IMR-90 (cell line): ENCODE measurements at regions not wholly inside any gene's neighbourhood (a gene's known extent, or its start where the extent isn't known, plus 50 kb on each side); places are given as distances from the start of the nearest gene placed in this dataset.

Experiments used
- ATAC-seq: fragments of 200-7000 bp; cut with Tn5 transposase; 2 replicates; pipeline ENCODE4 v1.9.1; 2020; ENCODE audit warnings: low read depth, mild to moderate bottlenecking, moderate library complexity
- BruUV-seq: library from RNA; stranded (reverse); fragments of 400-500 nt; replicated peaks from 2 replicates; lab custom pipeline; 2021; lab: Mats Ljungman, UMichigan
- CTCF ChIA-PET: fragments of 300-600 bp; formaldehyde crosslinking; extraction: SDS; loops from one replicate; lab custom pipeline; 2021; ENCODE audit warnings: antibody characterized with exemption; lab: Yijun Ruan, JAX
- POLR2A ChIA-PET: fragments of 300-600 bp; sonication (Branson Sonifier 250); formaldehyde crosslinking; loops from one replicate; lab custom pipeline; 2022; ENCODE audit warnings: antibody characterized with exemption; ENCODE audit not compliant: unreplicated experiment; lab: Charles Lee
- DNase-seq: peaks from one replicate; pipeline ENCODE4 v3.0.0; 2013
- H2AFZ ChIP-seq: replicated peaks from 2 replicates; pipeline ENCODE3; 2013; ENCODE audit warnings: low read length, mild to moderate bottlenecking; ENCODE audit not compliant: poor library complexity
- H2AK5ac ChIP-seq: 2 replicates; pipeline ENCODE4 v1.6.1; 2013; ENCODE audit warnings: low read depth, low read length, inconsistent platforms
- H2AK9ac ChIP-seq: replicated peaks from 2 replicates; pipeline ENCODE3; 2013; ENCODE audit warnings: mild to moderate bottlenecking, low read depth, low read length, moderate library complexity; ENCODE audit not compliant: poor library complexity
- H2BK120ac ChIP-seq: 2 replicates; pipeline ENCODE4 v1.6.1; 2013; ENCODE audit warnings: low read depth, low read length, inconsistent platforms
- H2BK15ac ChIP-seq: 3 replicates; pipeline ENCODE4 v1.6.1; 2013; ENCODE audit warnings: low read depth, low read length, inconsistent platforms
- H2BK20ac ChIP-seq: 2 replicates; pipeline ENCODE4 v1.6.1; 2013; ENCODE audit warnings: low read depth, mild to moderate bottlenecking, inconsistent platforms, low read length, moderate library complexity
- H2BK5ac ChIP-seq: 2 replicates; pipeline ENCODE4 v1.6.1; 2013; ENCODE audit warnings: mild to moderate bottlenecking, low read depth, low read length, inconsistent platforms; ENCODE audit not compliant: poor library complexity, severe bottlenecking
- H3K14ac ChIP-seq: replicated peaks from 2 replicates; pipeline ENCODE4 v1.6.1; 2013; ENCODE audit warnings: low read depth, low read length, inconsistent platforms
- H3K18ac ChIP-seq: 2 replicates; pipeline ENCODE4 v1.6.1; 2013; ENCODE audit warnings: low read depth, low read length, control low read depth
- H3K23ac ChIP-seq: 2 replicates; pipeline ENCODE4 v1.6.1; 2013; ENCODE audit warnings: low read depth, low read length, inconsistent platforms
- H3K27ac ChIP-seq: 2 replicates; pipeline ENCODE4 v1.5.1; 2013; ENCODE audit warnings: mild to moderate bottlenecking, control low read depth, low read length; ENCODE audit not compliant: insufficient read depth
- H3K27me3 ChIP-seq: 2 replicates; pipeline ENCODE4 v1.6.1; 2013; ENCODE audit warnings: low read length; ENCODE audit not compliant: control insufficient read depth, insufficient read depth
- H3K36me3 ChIP-seq: 2 replicates; pipeline ENCODE4 v1.6.1; 2013; ENCODE audit warnings: low read length, mixed read lengths; ENCODE audit not compliant: control insufficient read depth, insufficient read depth
- H3K4ac ChIP-seq: 2 replicates; pipeline ENCODE4 v1.6.1; 2013; ENCODE audit warnings: low read depth, low read length, inconsistent platforms
- H3K4me1 ChIP-seq: 2 replicates; pipeline ENCODE4 v1.6.1; 2013; ENCODE audit warnings: low read length, mixed read lengths; ENCODE audit not compliant: control insufficient read depth, insufficient read depth
- H3K4me2 ChIP-seq: 2 replicates; pipeline ENCODE4 v1.6.1; 2013; ENCODE audit warnings: low read depth, mild to moderate bottlenecking, control low read depth, low read length, moderate library complexity
- H3K4me3 ChIP-seq: 2 replicates; pipeline ENCODE4 v1.5.1; 2013; ENCODE audit warnings: low read depth, mild to moderate bottlenecking, control low read depth, low read length, moderate library complexity; ENCODE audit not compliant: insufficient read depth
- H3K56ac ChIP-seq: 2 replicates; pipeline ENCODE4 v1.6.1; 2013; ENCODE audit warnings: low read length, inconsistent platforms; ENCODE audit not compliant: insufficient read depth; ENCODE audit errors: extremely low read depth
- H3K79me1 ChIP-seq, 2 experiments: 2 replicates each; pipeline ENCODE4 v1.6.1; 2013; ENCODE audit warnings: low read length in 2 of 2, inconsistent platforms in 1 of 2, low read depth in 1 of 2
- H3K9ac ChIP-seq: 2 replicates; pipeline ENCODE4 v1.6.1; 2013; ENCODE audit warnings: low read depth, low read length, control low read depth
- H3K9me1 ChIP-seq: 2 replicates; pipeline ENCODE4 v1.6.1; 2013; ENCODE audit warnings: low read length, inconsistent platforms; ENCODE audit not compliant: insufficient read depth
- H3K9me3 ChIP-seq: 2 replicates; pipeline ENCODE4 v1.6.1; 2013; ENCODE audit warnings: low read length; ENCODE audit not compliant: control insufficient read depth, insufficient read depth
- H4K20me1 ChIP-seq: 2 replicates; pipeline ENCODE4 v1.6.1; 2013; ENCODE audit warnings: low read length, inconsistent platforms; ENCODE audit not compliant: insufficient read depth
- H4K5ac ChIP-seq: 2 replicates; pipeline ENCODE4 v1.6.1; 2013; ENCODE audit warnings: mild to moderate bottlenecking, low read depth, low read length, control low read depth
- H4K8ac ChIP-seq, 2 experiments: 2 replicates each; pipeline ENCODE4 v1.6.1; 2013; ENCODE audit warnings: low read depth in 2 of 2, low read length in 2 of 2, control low read depth in 1 of 2, inconsistent platforms in 1 of 2
- H4K91ac ChIP-seq: 2 replicates; pipeline ENCODE4 v1.6.1; 2013; ENCODE audit warnings: low read depth, low read length, inconsistent platforms; ENCODE audit not compliant: insufficient read depth
- FOS ChIP-seq: fragments of 150-350 bp; IDR thresholded peaks from 2 replicates; pipeline ENCODE4 v1.6.1; 2016; ENCODE audit warnings: low read depth, low read length
- MXI1 ChIP-seq: IDR thresholded peaks from 2 replicates; pipeline ENCODE4 v1.6.1; 2012; ENCODE audit warnings: low read depth, mild to moderate bottlenecking, low read length, moderate library complexity, borderline replicate concordance
- RAD21 ChIP-seq: IDR thresholded peaks from 2 replicates; pipeline ENCODE4 v1.6.1; 2012; ENCODE audit warnings: low read length, improper control_type of control experiment
- RFX5 ChIP-seq: IDR thresholded peaks from 2 replicates; pipeline ENCODE4 v1.8.0; 2012; ENCODE audit warnings: low read depth, mild to moderate bottlenecking, low read length, moderate library complexity
- SMC3 ChIP-seq: fragments of 150-350 bp; IDR thresholded peaks from 2 replicates; pipeline ENCODE4 v1.6.1; 2016; ENCODE audit warnings: low read depth, mild to moderate bottlenecking, antibody characterized with exemption, low read length, moderate library complexity
- WGBS, 2 experiments: methylation state at CpG; one replicate each; pipeline versions ENCODE4 v1.1.5 to v1.1.7; 2013; ENCODE audit warnings: missing lambda C conversion rate in 2 of 2; ENCODE audit not compliant: insufficient read length in 1 of 2; ENCODE audit errors: extremely low coverage in 2 of 2; 5-methylcytosine and 5-hydroxymethylcytosine counted together
- dilution Hi-C: fragments of 300-500 bp; cut with HindIII; formaldehyde crosslinking; loops from one replicate; pipeline ENCODE4 v1.14.3; 2018; ENCODE audit warnings: low sequenced_read_pairs; ENCODE audit not compliant: unreplicated experiment
- in situ Hi-C: fragments of 300-500 bp; cut with MboI; formaldehyde crosslinking; loops from 3 replicates; pipeline ENCODE4 v1.14.3; 2019; ENCODE audit warnings: low sequenced_read_pairs, inconsistent platforms, mixed read lengths
- intact Hi-C: fragments of 100-400 bp; cut with micrococcal nuclease; formaldehyde crosslinking; loops from 2 replicates; pipeline ENCODE4 v1.10.0; 2022
- TF ChIP-seq, protein P1 (sequence below): fragments of 150-350 bp; IDR thresholded peaks from 2 replicates; pipeline ENCODE4 v1.6.1; 2017; ENCODE audit warnings: mild to moderate bottlenecking, antibody characterized with exemption, low read length, low read depth

DNA sequence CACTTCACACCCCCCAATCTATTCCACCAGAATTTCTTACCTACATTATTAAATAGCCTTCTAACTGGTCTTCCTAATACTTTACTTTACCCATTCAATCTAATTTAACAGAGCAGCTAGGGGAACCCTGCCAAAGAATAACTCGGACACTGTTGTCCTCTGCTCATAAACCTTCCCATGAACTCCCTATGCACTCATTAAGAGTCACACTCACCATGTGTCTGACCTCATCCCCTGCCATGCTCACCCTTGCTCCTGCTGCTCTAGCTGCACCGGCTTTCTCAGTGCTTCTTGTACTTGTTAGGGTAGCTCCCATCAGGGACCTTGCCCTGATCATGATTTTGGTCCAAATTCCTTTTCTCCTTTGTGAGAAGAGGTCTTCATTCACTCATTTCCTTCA is 54.6 kb upstream of the GUCY1A1 start:
- H3K4me2 ChIP-seq: no peak overlapping the region
- H2BK15ac ChIP-seq: no peak overlapping the region
- TF ChIP-seq MXI1 (no peak), SMC3 (no peak), FOS (no peak), RFX5 (no peak), RAD21 (no peak)
- TF ChIP-seq, protein P1, sequence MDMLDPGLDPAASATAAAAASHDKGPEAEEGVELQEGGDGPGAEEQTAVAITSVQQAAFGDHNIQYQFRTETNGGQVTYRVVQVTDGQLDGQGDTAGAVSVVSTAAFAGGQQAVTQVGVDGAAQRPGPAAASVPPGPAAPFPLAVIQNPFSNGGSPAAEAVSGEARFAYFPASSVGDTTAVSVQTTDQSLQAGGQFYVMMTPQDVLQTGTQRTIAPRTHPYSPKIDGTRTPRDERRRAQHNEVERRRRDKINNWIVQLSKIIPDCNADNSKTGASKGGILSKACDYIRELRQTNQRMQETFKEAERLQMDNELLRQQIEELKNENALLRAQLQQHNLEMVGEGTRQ: no peak
- H3K14ac ChIP-seq: no peak overlapping the region
- CTCF ChIA-PET: no interaction called here
- POLR2A ChIA-PET: no interaction called here
- no peak overlapping the region for H3K18ac ChIP-seq
- no peak overlapping the region for H2AK9ac ChIP-seq
- DNase-seq: no peak
- no peak overlapping the region for H4K91ac ChIP-seq
- H3K23ac ChIP-seq: no peak overlapping the region
- 100% methylated on average over 1 of the region's 2 CpGs; no CpG with 5 or more reads in 1 of the 2 experiments for WGBS, 2 experiments
- H2AK5ac ChIP-seq: no peak overlapping the region
- no peak overlapping the region for H4K5ac ChIP-seq
- no peak overlapping the region for H2BK20ac ChIP-seq
- BruUV-seq: no TSS peak
- no peaks in the 10 kb centered on the region for H3K4me1 ChIP-seq
- dilution Hi-C loops: no loop called here
- intact Hi-C loops: no loop called here
- no peak overlapping the region for H3K9ac ChIP-seq
- H3K4me3 ChIP-seq: no peak overlapping the region
- ATAC-seq: no peak
- H3K4ac ChIP-seq: no peak overlapping the region
- H3K56ac ChIP-seq: no peak overlapping the region
- H3K79me1 ChIP-seq: no peaks in the 10 kb centered on the region
- H2BK120ac ChIP-seq: no peak overlapping the region
- no peaks in the 10 kb centered on the region for H3K9me1 ChIP-seq
- H2BK5ac ChIP-seq: no peak overlapping the region
- H4K20me1 ChIP-seq: no peaks in the 10 kb centered on the region
- H4K8ac ChIP-seq: no peak overlapping the region
- H3K36me3 ChIP-seq: no peaks in the 10 kb centered on the region
- no peaks in the 10 kb centered on the region for H3K27me3 ChIP-seq
- no peak overlapping the region for H2AFZ ChIP-seq
- H3K27ac ChIP-seq: no peak overlapping the region
- no peaks in the 10 kb centered on the region for H3K9me3 ChIP-seq
- in situ Hi-C loops: no loop called here
